Right lobe of liver (tissue), 4 donors: ENCODE measurements at regions not wholly inside any gene's neighbourhood (a gene's known extent, or its start where the extent isn't known, plus 50 kb on each side); places are given as distances from the start of the nearest gene placed in this dataset.

Experiments used
- POLR2A ChIP-seq: fragments of 450-650 bp; IDR thresholded peaks from one replicate; pipeline ENCODE4 v1.6.1; 2017; ENCODE audit warnings: antibody characterized with exemption, mild to moderate bottlenecking
- TF ChIP-seq, protein P1 (sequence below), 4 donors: fragments of 200-600 bp in 3 of 4; fragments of 450-650 bp in 1 of 4; IDR thresholded peaks; one replicate each; pipeline versions ENCODE4 v1.5.1 to v1.8.0; 2016 to 2022; ENCODE audit warnings: antibody characterized with exemption in 4 of 4, mild to moderate bottlenecking in 2 of 4
- donor health status: DM: no; HTN: no; CAD: no.
- donor health status: DM: no; HTN: no; CAD: no.
- donor health status: DM: no; HTN: yes; CAD: no.

DNA sequence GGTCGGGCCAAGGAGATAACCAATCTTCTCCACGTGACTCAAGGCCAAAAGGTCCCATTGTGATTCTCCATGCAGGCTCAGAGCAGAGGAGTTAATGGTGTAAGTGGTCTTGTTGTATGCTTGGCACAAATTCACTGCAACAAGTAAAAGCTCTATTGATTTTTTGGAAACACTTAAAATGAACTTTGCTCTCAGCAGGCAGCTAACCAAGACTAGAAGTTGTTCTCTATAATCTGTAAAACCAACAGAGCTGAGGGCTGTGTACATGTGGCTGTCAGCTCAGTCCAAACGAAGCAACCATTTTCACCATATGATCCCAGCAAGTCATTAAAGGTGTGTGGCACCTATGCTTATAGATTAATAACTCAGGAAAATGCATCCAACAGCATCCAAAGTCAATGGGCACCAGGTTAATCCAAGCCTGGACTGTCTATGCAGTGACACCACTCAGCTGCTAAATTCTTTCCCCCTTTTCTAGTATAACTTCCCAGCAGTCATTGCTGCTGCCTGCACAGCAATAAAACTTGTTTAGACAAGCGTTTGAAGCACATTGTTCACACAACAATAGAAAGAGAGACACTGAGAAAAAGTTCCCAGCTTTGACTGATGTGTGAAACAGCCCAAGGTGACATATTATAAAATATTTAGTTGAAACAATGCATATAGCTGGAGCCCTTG is 603.8 kb upstream of the ADAMTS9 start:
- TF ChIP-seq, protein P1, sequence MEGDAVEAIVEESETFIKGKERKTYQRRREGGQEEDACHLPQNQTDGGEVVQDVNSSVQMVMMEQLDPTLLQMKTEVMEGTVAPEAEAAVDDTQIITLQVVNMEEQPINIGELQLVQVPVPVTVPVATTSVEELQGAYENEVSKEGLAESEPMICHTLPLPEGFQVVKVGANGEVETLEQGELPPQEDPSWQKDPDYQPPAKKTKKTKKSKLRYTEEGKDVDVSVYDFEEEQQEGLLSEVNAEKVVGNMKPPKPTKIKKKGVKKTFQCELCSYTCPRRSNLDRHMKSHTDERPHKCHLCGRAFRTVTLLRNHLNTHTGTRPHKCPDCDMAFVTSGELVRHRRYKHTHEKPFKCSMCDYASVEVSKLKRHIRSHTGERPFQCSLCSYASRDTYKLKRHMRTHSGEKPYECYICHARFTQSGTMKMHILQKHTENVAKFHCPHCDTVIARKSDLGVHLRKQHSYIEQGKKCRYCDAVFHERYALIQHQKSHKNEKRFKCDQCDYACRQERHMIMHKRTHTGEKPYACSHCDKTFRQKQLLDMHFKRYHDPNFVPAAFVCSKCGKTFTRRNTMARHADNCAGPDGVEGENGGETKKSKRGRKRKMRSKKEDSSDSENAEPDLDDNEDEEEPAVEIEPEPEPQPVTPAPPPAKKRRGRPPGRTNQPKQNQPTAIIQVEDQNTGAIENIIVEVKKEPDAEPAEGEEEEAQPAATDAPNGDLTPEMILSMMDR (IDR thresholded peaks at IDR 0.05) = no peak
- TF ChIP-seq POLR2A = no peak
